Caki2 (cell line): ENCODE measurements at regions not wholly inside any gene's neighbourhood (a gene's known extent, or its start where the extent isn't known, plus 50 kb on each side); places are given as distances from the start of the nearest gene placed in this dataset.
A peak's percentile ranks its signal among the peaks of the same experiment; 100 is the strongest.

ENCODE experiments used
- DNase-seq: peaks from one replicate; pipeline ENCODE4 v3.0.0-alpha.2; 2015; ENCODE audit warnings: low read depth
- in situ Hi-C: cut with HindIII; loops from 2 replicates; pipeline ENCODE4 v1.10.0; 2016; ENCODE audit warnings: low sequenced_read_pairs, low pct_unique_long_range_greater_than_20kb, mixed read lengths

DNA sequence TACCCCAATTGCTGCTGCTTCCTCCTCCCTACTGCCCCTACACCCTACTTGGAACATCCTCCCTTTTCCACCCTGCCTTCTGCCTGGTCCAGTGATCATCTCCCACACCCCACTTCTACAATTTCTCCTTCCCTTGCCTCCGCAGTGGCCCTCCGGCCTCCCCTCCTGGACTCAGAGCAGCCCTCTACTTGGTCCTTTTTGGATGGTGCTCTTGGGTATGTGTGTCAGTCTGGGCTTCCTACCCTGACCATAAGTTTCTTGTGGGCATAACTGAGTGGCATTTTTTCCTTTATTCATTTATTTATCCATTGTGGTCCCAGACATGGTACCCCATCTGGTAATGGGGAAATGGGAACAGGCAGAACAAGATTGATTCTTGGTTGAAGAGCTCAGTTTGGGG is 111.4 kb upstream of the NAV2 start:
- DNase-seq, result no peak
- in situ Hi-C loops, result no loop called here

DNA sequence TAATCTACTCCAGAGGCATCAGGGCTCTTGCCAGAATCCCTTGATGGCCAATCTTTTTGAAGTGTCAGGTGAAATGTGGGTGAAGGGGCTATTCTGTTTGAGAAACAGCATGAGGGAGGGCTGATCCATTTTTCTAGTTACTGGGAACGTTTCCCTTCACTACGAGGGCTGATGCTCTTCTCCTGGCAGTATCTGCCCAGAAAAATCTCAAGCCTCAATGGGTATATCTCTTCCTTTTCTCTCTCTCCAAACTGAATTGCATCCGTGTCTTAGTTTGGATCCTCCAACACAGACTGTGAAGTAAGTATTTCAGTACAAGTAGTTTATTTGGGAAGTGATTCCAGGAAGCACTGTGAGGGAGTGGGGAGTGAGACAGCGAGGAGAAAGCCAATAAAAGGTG is 113.0 kb upstream of the NAV2 start:
- no peak for DNase-seq
- in situ Hi-C loops, result no loop called here

DNA sequence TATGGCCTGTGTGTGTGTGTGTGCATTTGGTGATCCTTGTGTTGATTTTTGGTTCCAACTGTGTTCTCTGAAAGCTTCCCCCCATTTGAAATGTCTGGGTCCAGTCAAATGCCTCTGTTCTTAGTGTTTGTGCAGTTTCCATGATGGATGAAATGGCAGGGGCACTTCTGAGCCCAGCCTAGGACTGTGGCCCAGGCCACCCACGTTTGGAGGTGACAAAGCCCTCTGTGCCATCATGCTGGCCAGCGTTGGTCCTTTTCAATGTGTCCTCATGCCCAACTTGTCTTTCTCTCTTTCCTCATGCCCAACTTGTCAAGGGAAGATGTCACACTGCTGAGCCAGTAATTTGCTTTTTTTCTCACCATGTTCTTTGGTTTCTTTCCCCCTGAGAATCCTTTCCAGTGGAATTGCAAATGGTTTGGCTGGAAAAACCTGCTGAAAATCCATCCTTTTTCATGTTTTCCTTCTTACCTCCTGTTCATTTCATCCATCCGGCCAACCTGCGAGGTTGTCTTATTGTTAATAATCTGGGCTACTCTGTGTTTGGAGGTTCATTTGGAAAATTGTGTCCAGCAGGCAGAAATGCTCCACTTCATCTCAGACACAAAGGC is 113.7 kb upstream of the NAV2 start:
- no peak for DNase-seq
- in situ Hi-C loops, result no loop called here

DNA sequence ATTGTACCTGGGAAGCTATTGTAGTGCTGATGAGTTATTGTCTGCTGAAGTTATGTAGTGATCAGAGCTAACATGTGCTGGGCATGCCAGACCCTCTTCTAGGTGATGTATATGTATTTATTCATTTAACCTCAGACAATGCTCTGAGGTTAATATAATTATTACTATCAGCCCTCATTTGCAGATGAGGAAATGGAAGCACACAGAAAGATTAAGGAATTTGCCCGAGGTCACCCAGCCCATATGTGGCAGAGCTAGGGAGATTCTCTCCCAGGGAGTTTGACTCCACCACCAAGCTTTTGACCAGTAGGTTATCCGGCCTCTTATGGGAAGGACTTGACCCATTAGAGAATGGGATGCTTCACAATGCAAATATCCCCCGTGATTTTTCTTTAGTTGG is 114.2 kb upstream of the NAV2 start:
- in situ Hi-C loops, result no loop called here
- no peak for DNase-seq

DNA sequence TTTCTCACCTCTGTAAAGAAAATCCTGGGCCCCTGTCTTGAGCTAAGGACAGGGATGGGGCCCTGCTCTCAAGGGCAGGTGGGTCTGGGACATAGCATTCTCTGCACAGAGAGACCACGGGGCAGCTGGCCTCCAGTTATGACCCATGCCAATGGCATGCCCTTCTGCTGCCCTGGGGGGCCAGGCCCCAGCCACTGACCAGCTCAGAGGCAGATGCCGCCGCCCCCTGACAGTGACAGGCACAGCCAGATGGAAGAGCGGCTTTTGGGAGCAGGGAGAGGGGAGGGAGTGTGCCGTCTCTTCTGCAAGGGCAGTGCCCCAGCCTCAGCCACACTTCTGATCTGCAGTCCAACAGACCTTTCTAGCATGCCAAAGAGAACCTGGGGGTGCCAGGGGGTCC is 114.8 kb upstream of the NAV2 start:
- no peak for DNase-seq

DNA sequence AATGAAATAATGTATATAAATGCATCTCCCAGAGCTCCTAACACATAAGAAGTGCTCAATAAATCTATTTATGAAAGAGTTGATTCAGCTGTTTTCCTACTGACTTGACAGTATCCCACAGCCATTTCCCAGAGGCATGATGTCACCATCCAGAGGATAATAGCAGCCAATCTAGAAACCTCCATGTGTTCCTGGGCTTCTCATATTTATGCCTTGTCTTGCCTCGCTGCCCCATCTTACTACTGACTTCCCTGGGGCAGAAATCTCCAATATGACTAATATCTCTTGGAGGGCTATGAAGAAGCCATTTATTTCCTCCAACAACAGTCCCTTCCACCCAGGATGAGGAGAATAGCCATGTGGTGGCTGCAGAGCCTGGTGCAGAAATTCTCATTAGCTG is 115.4 kb upstream of the NAV2 start:
- in situ Hi-C loops, result no loop called here
- DNase-seq, result peak; percentile 44

More for the DNA sequence above, 114.8 kb upstream of the NAV2 start:
- in situ Hi-C loops, result no loop called here

DNA sequence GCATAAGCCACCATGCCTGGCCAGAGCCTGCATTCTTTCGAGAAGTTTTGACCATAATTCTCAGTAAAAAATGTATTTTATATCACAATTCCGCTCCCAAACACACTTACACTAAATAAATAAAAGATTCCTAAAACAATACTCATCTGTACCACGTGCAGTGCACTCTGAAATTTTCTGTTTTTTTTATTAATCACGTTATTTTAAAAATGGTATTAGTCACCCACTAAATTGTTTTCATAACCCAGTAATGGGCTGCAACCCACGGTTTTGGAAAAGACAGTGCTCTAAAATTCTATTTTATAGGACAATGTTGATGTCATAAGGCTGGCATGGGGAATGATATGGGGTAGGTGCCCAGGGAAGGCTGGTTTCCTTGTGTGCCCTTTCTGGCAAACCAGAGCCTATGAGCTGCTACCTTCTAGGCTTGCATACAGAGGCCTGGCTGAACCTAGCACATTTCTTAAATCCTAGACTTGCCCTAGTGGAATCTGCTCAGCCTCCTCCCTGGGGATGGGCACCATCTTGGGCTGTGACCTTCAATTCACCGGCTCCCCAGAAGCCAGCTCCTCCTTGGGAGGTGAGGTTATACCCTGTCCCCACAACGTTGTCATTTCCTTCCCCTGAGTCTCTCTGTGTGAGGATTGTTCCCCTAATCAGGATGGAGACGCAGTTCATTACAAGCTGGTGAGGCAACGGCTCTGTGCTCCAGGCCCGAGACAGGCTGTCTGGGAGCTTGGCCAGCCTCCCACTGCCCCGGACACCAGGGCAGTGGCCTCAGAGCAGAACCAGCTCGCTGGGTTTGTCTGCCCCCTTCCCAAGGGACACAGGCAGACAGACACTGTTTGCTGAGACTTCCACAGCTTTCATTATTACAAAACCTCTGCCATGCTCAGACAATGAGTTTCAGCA is 116.5 kb upstream of the NAV2 start:
- peak; percentile 79 for DNase-seq

DNA sequence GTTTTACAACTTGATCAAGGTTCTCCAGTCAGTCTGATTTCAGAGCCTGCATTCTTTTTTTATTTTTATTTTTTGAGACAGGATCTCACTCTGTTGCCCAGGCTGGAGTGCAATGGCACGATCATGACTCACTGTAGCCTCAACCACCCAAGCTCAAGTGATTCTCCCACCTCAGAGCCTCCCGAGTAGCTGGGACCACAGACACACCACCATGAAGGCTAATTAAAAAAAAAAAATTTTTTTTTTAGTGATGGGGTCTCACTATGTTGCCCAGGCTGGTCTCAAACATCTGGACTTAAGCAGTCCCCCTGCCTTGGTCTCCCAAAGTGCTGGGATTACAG is 117.2 kb upstream of the NAV2 start:
- no peak for DNase-seq
- in situ Hi-C loops, result no loop called here

More for the DNA sequence above, 116.5 kb upstream of the NAV2 start:
- in situ Hi-C loops, result no loop called here

DNA sequence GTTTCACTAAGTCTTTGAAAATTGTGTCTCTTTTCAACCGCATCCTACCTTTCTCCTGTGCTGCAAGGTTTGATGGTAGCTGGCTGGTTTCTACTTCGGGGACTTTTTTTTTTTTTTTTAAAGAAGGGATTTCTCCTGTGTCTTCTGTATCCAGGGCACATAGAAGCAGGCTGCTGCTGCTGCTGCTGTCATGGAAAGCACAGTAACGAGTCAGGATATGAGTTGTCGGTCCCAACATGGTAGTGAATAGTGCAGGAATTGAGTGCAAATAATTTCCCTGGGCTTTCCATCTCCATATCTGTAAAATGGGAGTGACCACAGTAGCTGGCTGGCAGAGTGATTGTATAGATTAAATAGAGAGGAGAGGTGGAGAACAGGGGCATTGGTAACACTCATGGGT is 118.3 kb upstream of the NAV2 start:
- no peak for DNase-seq
- in situ Hi-C loops, result no loop called here

DNA sequence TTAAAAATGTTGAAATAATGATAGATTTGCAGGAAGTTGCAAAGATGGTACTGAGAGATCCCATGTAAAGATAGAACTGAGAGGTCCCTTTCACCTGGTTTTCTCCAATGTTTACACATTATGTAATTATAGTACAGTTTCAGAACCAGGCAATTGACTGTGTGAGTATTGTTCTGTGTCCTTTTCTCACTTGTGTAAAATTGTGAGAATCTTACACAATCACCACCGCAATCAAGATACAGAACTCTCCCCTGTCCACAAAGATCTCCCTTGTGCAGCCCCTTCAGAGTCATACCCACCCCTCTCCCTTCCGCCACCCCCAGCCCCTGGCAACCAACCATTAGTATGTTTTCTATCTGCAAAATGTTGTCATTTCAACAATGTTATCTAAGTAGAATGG is 119.8 kb upstream of the NAV2 start:
- DNase-seq, result no peak
- in situ Hi-C loops, result no loop called here

DNA sequence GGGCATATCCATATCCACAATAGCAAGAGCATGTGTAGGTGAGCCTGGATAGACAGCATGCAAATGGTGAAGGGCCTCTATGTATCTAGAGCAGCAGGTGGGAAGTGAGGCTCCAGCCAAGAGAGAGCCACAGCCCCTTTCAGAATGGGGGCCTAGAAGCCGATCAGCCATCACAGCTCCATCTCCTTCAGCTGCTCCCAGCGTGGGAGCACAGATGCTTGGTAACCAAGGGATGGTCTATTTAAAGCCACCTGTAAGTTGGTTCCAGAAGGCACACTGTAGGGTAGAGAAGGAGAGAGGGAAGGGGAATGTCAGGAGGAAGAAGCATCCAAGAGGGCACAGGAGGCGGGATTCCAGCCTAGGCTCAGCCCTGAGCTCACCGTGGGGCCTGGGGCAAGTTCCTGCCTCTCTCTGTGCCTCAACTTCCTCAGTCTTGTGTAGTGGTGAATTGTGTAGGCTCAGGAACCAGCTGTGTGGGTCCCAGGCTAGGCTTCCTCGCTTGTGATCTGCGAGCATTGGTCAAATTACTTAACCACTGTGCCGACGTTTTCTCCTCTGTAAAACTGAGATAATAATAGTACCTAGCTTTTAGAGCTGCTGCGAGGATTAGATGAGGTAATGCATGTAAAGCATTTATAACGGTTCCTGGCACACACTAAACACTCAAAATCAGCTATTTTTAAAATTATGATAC is 122.9 kb upstream of the NAV2 start:
- DNase-seq, result no peak
- in situ Hi-C loops, result no loop called here

DNA sequence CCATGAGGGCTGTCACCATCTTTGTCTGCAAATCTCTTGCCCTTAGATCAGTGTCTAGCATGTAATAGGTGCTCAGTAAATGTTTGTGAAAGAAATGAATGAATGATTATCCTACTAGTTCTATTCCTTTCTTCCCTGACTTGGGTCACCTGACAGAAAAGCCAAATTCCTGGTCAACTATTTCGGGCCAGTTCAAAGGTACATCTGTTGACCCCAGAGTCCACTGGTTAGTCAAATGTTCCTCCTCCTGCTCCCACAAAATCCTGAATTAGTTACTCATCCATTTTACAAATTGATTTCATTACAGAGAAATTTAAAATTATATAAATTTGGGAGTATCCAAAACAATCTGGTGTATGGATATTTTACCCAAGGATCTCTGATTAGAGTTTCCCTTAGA is 124.7 kb upstream of the NAV2 start:
- DNase-seq, result no peak
- in situ Hi-C loops, result no loop called here

DNA sequence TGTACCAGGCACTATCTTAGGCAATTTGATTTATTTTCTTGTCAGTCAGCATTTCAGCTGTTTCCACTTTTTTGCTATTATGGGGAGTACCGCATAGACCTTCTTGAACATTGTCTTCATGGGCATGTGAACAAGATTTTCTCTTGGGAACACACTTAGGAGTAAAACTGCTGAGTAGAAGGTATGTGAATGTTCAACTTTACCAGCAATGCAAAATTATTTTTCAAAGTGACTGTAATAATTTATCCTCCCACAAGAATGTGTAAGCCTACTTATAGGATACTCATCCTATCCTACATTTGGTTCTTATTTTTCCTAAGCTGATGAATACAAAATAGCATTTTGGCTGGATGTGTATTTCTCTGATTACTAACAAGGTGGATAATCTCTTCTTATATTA is 132.0 kb upstream of the NAV2 start:
- in situ Hi-C loops, result no loop called here
- no peak for DNase-seq

DNA sequence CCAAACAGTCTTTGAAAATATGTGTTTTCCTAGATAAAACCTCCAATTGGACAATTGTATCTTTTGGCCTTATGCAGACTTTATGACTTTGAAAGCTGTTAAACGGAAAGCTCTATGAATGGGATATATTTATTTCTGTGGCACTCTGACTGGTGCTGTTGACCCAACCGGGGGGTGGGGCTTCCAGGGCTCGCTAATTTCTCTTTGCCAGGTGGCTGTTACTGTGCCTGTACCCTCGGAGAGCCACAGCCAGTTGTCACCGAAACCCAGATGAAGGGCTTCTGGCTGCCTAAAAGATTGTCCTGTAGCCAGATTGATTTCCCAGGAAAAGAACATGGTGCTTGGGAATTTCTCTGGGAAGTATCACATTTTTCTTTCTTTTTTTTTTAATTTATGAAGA is 132.7 kb upstream of the NAV2 start:
- no peak for DNase-seq
- in situ Hi-C loops, result no loop called here

DNA sequence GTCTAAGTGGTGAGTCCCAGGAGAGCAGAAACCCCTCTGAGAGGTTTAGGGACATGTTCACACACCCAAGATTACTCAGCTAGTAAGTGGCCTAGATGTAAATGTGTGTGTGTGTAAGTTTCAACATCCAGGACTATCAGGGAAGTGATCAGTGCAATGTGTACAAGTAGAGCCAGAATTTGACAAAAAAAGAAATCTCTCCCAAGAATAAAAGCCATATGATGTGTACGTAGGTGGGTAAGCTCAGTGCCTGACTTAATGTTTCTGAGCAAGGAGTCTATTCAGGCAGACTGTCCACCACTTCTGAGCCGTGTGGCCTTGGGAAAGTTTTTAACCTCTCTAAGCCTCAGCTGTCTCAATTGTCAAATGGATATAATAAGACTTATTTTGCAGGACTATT is 133.8 kb upstream of the NAV2 start:
- in situ Hi-C loops, result no loop called here
- no peak for DNase-seq

DNA sequence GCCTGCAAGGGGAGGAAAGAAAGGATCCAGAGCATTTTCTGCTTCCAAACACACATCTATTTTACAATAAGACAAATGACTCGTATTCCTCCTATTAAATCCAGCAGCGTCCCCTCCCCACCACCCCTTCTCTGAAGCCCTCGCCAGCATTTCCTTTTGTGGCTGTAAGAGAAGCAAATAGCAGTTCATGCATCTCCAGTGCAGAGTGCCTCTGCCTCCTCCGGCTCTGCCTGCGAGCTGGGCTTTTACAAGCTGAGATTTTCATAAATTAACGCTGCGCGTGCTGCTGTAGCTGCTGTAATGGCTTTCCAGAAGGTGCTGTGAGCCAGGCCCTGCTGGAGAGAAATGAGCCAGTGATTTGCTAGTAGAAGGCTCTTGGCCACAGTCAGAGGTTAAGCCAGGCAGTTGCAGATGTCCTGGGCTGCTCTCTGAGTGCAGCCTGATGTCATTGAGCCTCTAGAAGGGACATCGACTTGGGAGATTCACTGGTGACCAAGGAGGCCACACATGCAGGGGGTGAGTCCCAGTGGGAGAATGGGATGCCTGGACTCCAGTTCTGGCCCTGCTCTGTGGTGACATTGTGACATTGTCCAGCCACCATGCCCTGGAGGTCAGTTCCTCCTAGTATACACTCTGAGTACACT is 134.5 kb upstream of the NAV2 start:
- in situ Hi-C loops, result no loop called here
- DNase-seq, result no peak

DNA sequence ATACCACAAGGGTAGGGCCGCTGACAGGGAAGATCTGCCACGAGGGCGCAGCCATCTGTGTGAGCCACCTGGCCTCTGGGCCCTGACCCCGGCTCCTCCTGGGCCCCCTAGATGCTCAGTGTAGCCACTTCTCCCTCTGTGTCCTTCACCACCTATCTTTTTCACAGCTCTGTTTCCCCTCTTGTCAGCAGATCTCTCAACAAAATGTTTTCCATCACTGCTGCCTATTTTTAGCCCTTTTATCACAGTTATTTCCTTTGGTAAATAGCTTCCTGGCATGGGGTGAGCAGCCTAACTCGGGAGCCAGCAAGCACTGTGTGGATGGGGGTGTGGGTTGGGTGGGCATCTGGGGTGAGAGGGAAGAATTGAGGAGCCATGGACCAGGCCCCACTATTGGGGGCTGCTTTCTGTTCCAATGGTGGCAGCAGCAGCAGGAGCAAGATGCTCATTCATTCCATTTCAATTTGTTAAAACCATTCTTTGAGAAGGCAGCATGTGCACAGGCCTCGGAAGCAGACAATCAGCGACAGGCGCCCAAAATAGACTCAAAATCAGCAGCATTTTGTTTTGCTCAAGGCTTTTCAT is 135.2 kb upstream of the NAV2 start:
- no peak for DNase-seq
- in situ Hi-C loops, result no loop called here

DNA sequence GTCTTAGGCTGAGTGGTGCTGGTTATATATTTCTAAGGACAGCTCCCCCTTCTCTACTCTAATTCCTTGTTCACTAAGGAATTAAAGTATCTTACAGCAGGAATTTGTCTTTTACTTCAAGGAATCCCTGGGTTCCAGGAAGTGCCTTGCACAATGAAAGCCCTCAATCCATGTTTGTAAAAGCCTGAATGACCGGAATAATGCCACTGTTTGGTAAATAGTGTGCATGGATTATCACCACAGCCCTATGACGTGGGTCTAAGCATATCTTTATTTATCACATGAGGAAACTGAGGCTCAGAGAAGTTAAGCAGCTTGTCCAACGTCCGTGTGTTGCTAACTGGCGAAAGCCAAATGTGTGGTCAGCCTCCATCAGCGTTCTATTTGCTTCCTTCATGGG is 135.7 kb upstream of the NAV2 start:
- in situ Hi-C loops, result no loop called here
- DNase-seq, result no peak

DNA sequence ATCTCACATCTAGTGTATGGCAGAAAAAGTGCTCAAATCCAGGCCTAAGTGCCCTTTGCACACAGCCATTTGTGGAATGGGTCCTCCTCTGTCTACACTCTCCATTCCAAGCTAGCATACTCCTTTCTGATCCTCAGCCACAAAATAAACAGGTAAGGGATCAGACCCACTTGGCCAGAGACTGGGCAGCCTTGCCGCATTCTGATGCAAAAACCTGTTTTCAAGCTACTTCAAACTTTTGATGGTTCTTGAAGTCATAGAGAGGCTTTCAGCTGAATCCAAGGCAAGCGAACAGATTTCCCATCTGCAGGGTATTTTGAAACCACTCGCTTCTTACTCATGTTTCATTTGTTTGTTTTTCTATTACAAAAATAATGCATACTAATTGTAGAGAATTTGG is 136.6 kb upstream of the NAV2 start:
- in situ Hi-C loops, result no loop called here
- DNase-seq, result no peak
